ENCODE measurements at regions not wholly inside any gene's neighbourhood (a gene's known extent, or its start where the extent isn't known, plus 50 kb on each side); places are given as distances from the start of the nearest gene placed in this dataset.
A peak's percentile ranks its signal among the peaks of the same experiment; 100 is the strongest.

DNA sequence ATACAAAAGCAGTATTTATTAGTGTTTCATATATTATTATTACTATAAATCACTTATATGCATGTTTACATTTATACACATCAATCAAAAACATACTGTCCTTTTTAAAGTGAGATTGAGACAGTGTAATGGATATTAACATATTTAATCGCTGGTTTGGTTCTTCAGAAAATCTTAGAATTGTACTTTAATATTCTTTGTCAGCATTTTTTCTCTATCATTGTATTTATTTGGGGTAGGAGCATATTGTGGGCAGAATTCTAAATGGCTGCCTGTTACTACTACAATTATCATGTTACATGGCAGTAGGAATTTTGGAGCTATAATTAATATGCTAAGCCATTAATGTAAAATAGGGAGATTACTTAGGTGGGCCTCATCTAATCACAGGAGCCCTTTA lies 722.6 kb downstream of the TLR4 start:
- DNase-seq: no peak

DNA sequence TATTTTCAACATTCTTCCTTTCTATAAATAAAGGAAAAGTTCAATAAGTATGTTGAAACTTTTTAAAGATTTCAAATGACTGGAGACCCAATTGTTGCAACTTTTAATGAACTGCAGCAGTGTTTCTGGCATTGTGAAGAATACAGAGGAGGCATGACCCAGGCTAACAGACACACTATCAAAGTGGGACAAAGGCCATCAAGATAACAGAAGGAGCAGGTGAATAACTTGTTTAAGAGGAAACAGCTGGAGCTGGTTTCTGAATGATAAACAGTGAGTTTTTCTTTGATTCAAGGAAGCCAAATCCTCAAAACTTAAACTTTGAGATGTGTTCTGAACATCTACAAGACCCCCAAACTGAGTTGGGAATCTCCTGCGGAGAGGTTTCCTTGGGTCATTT lies 734.6 kb downstream of the TLR4 start:
- no peak for DNase-seq

DNA sequence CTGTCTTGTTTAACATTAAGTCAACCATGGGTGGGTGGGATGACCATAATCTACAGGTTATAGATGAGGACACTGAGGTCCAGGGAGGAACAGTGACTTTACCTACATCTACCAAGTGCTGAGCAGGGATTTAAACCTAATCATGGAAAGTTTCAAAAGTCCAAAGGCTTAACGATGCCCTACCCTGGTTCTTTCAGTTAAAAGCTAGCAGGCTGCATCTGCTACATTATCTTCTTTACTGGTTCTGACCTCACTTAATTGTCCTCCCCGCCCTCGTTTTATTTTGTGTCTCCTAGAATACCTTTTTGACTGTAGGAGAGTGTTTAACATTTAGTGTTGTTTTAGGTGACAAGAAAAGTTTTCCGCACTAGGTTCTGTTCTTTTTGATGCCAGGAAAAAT lies 735.2 kb downstream of the TLR4 start:
- no peak for DNase-seq

DNA sequence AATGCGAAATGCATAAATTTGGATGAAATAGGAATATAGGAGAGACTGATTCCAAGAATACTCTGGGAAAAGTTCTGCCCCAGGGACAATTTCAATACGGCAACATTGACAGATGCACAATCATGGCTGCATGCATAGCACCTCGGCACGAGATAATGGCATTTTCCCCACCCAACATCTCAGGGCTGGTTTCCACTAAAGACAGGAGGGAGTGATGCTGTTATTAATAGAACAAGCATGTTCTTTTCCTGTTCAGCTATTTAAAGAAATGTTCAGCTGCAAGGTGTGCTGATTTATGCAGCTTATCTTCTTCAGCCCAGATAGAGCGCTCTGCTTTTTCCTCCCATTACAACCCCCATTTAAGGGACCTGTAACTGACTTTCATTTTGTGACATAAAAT lies 740.2 kb downstream of the TLR4 start:
- DNase-seq: no peak

DNA sequence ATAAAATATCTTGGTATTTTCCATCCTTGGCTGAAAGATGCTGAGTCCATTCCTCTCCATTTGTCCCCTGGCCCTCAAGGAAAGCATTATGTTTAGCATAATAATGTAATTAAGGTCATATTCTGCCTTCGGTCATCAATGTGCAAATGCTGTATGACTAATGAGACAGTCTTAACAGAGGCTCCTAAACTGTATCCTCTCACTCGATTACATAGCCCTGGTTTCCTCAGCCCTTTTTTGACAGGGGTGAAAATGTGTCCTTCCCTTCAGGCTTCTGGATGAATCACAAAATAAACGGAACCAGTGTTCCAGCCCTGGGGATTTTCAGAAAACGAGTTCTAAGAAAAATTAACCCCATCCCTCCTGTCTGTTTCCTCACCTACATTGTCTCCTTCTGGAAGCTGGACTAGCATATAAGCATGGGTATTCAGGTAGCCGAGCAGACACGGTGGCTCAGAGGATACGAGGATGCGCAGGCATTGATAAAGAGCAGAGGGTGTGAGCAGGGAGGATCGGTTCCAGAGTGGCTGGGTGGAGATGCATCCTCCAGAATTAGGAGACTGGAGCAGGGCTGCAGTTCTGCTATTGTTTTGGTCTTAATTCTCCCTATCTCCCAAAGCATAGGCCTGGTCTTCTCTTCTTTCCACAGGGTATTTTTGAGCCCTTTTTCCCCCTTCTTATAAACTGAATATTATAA lies 742.9 kb downstream of the TLR4 start:
- no peak for DNase-seq

DNA sequence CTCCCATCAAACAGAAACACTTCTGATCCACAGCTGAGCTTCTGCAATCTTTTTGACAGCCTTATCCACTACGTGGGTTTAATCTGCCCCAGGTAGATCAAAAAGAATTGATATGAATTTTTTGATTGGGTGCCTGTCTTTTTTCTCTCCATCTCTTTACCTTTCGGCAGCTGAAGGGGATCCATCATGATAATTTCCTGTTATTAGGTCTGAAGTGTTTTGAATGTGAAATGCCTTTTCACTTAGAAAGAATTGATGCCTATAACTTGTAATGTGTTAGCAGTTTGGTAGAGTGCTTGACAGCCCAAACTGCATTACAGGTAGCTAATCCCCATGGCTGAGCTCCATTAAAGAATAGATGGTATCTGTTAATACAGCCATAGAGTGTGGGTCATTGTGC lies 745.4 kb downstream of the TLR4 start:
- DNase-seq: no peak

DNA sequence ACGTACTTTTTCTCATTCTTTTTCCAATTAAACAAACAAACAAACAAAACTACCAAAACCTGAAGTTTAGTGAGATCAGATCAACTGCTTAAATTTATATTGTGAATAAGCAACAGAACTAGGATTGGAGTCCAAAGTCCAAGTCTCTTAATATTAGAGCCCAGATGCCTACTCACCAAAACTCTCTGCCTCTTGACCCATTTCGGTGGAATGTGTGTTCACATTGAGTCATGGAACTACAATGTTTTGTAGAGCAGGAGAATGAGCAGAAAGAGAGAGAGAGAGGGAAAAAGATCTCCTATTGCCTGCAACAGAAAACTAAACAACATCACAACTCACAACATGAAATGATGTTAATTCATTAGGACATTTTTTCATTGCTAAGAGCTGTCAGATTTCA lies 751.1 kb downstream of the TLR4 start:
- no peak for DNase-seq

DNA sequence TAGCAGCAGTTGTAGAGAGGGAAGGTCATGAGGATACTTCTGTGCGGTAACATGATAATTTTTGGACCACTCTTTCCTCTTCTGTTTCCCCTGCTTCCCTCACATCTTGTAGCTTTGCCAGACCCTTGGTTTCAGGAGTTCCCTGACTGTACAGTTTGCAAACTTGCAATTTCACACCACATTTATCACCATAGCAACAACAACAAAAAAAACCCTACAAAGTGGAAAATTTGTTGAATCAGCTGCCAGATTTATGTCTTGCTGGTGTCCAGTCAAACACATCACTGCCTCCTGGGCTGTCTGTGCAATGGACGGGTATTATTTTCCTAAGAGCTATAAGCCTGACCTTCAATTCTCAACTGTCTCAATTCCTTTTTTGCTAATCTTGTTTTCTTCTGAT lies 751.6 kb downstream of the TLR4 start:
- no peak for DNase-seq

DNA sequence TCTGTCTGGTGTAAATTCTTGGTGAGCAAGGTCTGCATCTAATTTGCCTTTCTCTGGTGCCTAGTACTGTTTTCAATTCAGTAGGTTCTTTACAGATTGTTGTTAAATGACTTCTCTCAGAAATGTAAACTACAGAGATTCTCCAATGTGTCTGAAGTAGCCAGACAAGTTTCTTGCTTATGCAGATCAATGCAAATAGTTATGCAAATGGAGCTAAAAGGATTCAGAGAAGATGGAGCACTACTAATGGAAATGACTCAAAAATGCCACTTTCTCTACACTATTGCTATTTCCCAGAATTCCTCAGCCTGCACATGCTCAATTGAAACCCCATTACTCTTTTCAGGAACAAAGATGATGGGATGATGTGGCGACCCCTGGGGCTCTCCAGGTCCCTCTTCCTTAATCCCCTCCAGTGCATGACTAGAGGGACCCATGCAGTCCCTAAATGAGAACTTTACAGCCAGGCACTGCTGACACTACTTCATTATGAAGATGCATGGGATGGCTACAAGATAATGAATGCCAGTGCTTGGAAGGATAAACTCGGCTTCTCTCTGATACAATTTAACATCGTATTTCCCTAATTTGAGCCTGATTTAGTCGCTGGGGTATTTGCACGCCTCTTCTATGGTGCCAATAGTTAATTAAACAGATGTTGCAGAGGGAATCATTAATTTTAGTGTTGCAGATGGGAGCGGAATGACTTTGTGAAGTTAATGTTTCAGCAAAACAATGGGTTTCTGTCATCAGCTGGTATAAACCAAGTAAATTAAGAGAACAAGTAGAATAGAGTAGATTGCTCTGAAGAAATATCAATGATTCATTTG lies 753.2 kb downstream of the TLR4 start:
- DNase-seq: no peak

DNA sequence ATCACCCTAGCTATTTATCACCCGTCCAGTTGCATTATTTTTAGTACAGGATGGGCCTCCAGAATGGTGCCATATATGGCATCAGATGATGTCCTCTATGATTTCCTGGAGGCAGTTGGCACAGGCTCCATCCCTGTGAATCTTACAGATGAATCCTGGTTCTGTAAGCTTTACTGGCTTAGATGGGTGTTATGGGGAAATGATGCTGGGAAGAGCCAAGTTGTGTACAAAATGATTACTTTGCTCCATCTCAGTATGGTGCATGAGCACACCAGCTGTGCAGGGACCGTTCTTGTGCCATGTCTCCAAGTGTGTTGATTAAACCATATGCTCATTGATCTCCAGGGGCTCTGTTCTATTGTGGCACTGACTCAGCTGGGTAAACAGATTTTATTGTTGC lies 755.7 kb downstream of the TLR4 start:
- DNase-seq: no peak

DNA sequence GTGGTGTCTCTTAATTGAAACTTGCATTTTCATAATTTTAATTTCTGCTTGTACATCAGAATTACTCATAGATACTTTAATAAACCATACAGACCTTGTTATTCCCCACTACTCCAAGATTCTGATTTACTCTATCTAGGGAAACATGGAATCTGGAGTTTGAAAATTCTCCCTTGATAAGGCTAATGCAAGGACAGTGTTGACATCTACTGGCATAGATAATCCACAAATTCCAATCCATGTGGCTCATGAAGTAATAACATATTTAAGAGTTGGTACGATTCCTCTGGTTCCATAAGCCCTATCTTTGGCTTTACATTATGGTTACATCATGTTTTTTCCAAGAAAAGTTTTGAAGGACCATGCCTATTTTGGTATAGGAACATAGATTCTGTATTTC lies 759.2 kb downstream of the TLR4 start:
- DNase-seq: no peak

DNA sequence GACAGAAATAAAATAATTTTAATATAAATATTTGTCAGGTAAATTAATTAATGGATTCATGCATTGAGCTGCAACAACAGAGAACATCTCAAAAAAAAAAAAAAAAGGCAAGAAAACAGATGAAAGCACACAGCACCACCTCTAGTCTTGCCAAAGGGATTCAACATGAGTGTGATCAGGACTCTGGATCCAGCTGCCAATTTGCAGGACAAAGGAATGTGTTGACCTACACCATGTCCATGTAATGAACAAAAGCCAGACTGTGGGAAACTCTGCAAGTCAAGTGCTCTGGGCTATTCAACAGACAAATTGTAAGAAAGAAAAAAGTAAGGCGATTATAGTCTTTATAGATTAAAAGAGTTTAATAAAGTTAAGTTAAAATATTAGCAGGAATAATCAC lies 769.3 kb downstream of the TLR4 start:
- DNase-seq: no peak

DNA sequence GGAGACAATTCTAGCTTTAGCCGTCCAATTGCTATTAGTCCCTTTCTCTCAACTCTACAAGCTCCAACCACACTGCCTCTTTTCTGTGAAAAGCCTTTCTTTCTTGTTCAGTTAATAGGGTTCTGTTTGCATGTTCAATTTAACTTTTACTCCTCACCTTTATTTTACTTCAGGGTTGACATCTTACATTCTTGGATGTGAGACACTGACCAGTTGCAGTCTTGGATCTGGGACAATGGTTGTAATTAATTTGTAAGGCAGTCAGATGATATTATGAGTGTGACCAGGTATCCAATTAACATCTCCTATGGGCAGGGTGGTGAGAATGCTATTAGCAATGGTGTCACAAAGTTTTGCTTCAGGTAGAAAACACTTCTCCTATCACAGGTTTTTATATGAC lies 774.5 kb downstream of the TLR4 start:
- DNase-seq: no peak

DNA sequence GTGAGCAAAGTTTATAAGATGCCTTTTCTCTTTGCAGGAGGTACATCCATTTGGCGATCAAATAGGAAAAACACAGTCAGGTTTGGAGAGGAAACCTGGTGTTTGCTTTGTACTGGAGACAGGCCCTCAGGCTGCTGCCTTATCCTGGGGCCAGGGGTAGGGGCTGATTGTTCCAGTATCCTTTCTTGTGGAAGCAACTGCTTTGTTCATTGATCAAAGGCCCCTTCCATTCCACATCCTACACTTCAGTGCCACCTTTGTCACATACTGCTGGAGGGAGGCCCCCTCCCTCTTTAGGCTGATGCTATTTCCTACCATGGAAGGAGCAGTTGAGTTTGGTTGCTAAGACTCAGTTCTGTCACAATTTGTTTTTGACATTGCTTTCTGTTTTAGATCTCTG lies 778.1 kb downstream of the TLR4 start:
- no peak for DNase-seq

DNA sequence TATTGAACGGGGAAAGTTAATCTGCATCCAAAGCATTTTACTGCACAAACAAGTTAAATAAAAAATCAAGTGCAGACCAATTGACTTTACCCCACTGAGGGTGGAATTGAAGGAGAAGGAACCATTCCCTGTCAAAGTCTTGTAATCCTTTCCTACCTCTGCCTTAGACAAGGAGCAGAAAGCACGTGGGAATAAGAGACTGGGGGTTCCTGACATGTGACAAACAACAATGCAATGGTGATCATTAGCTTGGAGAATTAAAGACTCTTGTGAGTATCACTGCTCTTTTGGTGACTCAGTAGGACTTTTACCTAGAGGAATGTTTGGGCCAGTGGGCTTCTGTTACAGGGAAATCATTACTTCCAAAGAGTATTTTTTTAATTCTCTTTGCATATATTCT lies 779.5 kb downstream of the TLR4 start:
- no peak for DNase-seq

DNA sequence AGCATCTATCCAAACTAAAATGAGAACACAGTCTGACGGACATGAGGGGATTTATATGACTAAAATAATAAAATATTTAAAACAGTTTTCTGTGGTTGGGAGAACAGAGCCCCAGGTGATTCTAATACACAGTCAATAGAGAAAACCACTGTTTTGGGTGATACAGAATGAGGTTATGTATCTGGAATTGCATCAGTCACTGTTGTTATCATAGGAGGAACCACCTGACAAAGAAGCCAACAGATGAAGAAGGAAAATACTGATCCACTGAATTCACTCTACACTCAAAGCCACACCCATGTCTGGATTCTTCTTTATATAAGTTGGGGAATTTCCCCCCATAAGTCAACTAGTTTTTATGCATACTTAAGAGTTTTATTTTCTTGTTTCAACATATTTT lies 799.0 kb downstream of the TLR4 start:
- DNase-seq: no peak

DNA sequence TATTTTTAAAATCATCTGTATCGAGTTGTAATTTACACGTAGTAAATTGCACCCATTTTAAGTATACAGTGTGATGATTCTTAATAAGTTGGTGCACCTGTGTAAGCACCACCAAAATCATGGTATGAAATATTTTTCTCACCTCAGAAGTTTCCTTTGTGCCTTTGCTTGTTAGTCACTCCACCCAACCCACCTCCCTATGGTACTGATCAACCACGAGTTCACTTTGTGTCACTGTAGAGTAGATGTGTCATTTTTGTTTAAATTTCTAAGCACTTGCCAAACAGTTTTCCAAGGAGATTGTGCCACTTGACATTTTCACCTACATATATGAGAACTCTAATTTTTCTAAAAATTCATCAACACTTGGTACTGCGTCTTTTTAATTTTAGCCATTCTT lies 806.5 kb downstream of the TLR4 start:
- DNase-seq: no peak

DNA sequence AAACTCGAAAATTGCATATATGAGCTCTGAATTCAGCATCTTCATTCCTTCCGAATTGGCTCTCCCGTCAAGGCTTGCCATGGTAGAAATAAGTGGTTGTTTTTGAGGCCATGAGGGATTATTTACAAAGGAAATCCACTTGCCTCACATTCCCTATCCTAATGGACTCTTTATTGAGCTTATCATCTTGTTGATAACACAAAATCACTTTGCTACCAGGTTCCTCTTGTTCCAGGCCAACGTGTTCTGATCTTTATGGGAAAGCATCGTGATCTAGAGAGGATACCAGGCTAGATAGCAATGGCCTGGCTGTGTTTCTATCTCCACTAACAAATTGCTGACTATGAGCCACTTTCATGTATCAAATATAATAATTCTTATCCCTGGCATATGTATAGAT lies 811.7 kb downstream of the TLR4 start:
- DNase-seq: no peak

DNA sequence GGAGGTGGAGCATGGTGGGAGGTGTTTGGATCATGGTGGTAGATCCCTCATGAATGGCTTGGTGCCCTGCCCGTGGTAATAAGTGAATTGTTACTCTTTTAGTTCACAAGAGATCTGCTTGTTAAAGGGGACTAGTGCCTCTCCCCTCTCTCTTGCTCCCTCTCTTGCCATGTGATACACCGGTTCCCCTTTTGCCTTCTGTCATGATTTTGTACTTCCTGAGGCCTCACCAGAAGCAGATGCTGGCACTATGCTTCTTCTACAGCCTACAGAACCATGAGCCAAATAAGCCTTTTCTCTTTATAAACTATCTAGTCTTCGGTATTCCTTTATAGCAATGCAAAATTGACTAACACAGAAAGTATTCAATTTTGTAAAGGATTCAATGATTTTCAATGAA lies 817.1 kb downstream of the TLR4 start:
- DNase-seq: no peak

DNA sequence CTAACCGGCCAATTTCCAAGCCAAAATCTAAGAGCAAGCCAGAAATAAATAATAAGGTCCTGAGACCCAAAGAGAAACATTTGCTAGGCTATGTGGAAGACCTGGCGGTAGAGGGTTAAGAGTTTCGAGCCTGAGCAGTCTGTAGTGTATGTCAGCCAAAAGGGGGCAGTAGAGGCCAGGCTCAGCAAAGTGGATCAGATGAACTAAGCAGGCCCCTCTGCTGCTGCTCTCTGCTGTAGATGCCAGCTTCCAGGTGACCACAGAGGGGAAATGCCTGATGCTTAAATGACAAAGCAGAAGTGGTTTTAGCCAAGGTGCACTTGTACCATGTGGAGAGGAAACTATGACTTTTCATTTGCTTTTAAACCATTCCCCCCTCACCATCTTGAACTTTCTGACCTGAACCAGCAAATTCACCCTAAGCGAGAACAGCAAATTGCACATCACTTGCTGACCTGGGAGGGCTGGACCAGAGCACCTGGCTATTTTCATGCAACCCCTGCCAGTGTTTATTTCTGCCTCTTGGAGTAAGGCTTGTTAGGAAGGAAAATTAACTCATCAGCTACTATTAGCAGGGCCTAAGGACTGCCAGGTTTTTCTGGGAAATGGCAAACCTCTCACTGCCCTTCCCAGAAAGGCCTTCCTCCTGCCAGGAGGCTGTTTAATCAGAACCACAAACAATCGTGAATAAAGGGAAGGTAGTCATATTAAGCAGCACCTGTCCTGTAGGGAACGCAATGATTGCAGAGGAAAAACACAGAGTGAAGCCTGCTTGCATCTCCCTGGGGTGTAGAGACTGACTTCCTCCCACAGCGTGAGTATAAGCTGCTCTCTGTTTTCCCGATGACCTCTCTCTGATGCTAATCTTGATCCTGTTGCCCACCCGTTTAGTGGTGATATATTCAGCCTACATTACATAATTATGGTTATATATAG lies 818.2 kb downstream of the TLR4 start:
- peak; percentile 0 for DNase-seq

DNA sequence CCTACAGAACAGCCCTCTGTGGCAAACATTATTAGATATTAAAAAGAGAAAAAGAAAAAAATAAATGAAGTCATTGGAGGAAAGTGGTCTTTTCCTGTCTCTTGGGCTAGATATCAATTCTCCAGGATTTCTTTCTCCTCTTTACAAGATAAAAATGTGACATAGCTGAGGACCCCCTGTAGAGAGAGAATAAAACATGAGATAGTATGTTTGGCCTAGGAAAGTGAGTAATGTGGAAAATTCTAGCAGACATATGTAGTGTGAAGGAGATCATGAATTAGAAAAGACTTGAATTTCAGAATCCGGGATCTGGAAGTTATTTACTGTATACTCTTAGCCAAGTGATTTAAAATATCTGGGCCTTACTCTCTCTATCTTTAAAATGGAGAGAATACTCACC lies 823.1 kb downstream of the TLR4 start:
- DNase-seq: no peak

DNA sequence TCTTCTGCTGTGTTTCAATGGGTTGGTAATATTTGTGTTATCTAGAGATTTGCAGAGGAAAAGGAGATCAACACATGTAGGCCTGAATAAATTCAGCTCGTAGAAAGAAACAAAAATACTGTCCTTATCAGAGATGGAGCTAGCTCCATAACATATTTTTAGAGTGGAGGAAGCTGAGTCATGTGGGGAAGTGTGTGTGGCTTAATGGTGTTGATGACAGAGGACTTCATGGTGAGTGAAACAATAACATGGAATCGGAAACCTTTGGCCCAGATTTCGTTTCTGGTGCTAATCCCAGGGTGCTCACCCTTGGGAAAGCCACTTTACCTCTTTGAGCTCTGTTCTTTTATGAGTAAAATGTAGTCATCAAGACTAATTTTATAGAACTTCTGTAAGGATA lies 825.0 kb downstream of the TLR4 start:
- no peak for DNase-seq

DNA sequence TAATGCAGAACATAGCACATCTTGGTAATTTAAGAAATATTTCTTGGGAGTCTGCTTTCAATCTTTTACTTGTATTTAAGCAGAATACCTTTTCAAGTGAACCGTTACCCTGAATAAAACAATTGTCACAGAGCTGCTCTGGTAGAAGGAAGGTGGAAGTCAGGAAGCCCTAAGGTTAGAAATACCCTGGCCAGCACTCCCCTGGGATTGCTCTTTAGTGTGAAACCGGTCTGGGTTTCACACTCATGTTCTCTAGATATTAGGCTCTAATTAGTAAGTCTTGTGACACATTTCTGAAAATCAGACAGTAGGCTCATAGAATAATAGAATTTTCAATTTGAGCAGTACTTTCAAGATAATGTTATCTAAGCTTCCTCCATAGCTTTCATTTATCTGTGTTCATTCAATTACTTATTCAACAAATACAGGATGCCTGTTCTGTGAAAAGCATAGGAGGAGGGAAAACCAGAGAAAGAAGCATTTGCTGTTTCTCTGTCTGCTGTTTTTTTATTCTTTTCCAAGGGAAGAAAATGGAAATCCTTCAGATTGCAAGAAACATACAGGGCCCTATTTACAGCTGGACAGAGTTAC lies 825.5 kb downstream of the TLR4 start:
- no peak for DNase-seq
